ENCODE measurements at regions not wholly inside any gene's neighbourhood (a gene's known extent, or its start where the extent isn't known, plus 50 kb on each side); places are given as distances from the start of the nearest gene placed in this dataset.

GRCh38 chr5:12999667-13000066 is 944.8 kb downstream of the DNAH5 start:
- Mint-ChIP-seq H3K4me3 (no peak overlapping the region), H3K4me1 (no peaks in the 10 kb centered on the region), H3K36me3 (no peaks in the 10 kb centered on the region), H3K27ac (no peak overlapping the region), H3K9me3 (peaks cover 4 to 28% (median 24%) of the 10 kb centered on the region in 3 donors), H3K27me3 (no peaks in the 10 kb centered on the region)
- no peaks in the 10 kb centered on the region for H3K27me3 ChIP-seq (replicated peaks in 1 of 2; ENCODE audit: control insufficient read depth in 2 of 2, extremely low read depth in 1 of 2, insufficient read depth in 2 of 2, low read length in 1 of 2)
- no peak for ATAC-seq (replicated peaks in 1 of 4)
- WGBS (ENCODE audit: insufficient coverage): 89% methylated on average over 5 of the region's 5 CpGs
- H3K4me3 ChIP-seq (ENCODE audit: control insufficient read depth in 1 of 2, extremely low read depth in 1 of 2, low read length in 1 of 2): no peak overlapping the region
- no peaks in the 10 kb centered on the region for H3K36me3 ChIP-seq (ENCODE audit: control insufficient read depth in 2 of 2, extremely low read depth in 1 of 2, insufficient read depth in 1 of 2, low read length in 1 of 2)
- CTCF ChIA-PET: no interaction called here
- no peak for DNase-seq
- no peaks in the 10 kb centered on the region for H3K4me1 ChIP-seq (ENCODE audit: control insufficient read depth in 1 of 2, extremely low read depth in 1 of 2, insufficient read depth in 2 of 2, low read length in 2 of 2)
- H3K27ac ChIP-seq (ENCODE audit: low read length): no peak overlapping the region
- H3K9me3 ChIP-seq: no peaks in the 10 kb centered on the region
- POLR2A ChIA-PET: no interaction called here

- Histone ChIP-seq H3K27ac (ENCODE audit: low read length) (no peak overlapping the region), H3K9me3 (no peaks in the 10 kb centered on the region), H3K4me1 (ENCODE audit: control insufficient read depth in 1 of 2, extremely low read depth in 1 of 2, insufficient read depth in 2 of 2, low read length in 2 of 2) (no peaks in the 10 kb centered on the region), H3K27me3 (replicated peaks in 1 of 2; ENCODE audit: control insufficient read depth in 2 of 2, extremely low read depth in 1 of 2, insufficient read depth in 2 of 2, low read length in 1 of 2) (no peaks in the 10 kb centered on the region), H3K4me3 (ENCODE audit: control insufficient read depth in 1 of 2, extremely low read depth in 1 of 2, low read length in 1 of 2) (no peak overlapping the region), H3K36me3 (ENCODE audit: control insufficient read depth in 2 of 2, extremely low read depth in 1 of 2, insufficient read depth in 1 of 2, low read length in 1 of 2) (no peaks in the 10 kb centered on the region)
- H3K4me1 Mint-ChIP-seq: no peaks in the 10 kb centered on the region
- ChIA-PET CTCF (no interaction called here), POLR2A (no interaction called here)
- no peak overlapping the region for H3K27ac Mint-ChIP-seq
- H3K36me3 Mint-ChIP-seq: no peaks in the 10 kb centered on the region
- no peak for ATAC-seq (replicated peaks in 1 of 4)
- WGBS (ENCODE audit: insufficient coverage): 71% methylated on average over 2 of the region's 4 CpGs
- H3K9me3 Mint-ChIP-seq: peaks cover 16 to 26% (median 22%) of the 10 kb centered on the region in 3 donors
- H3K4me3 Mint-ChIP-seq: no peak overlapping the region
- DNase-seq: no peak
- H3K27me3 Mint-ChIP-seq: no peaks in the 10 kb centered on the region
Observed at GRCh38 chr5:12985142-12985541, 959.3 kb downstream of the DNAH5 start.

GRCh38 chr5:12974856-12975255 is 969.6 kb downstream of the DNAH5 start:
- WGBS (ENCODE audit: insufficient coverage): 20% methylated on average over 1 of the region's 3 CpGs
- H3K36me3 Mint-ChIP-seq: no peaks in the 10 kb centered on the region
- CTCF ChIA-PET: no interaction called here
- no peak overlapping the region for H3K4me3 Mint-ChIP-seq
- no peak overlapping the region for H3K27ac Mint-ChIP-seq
- Histone ChIP-seq H3K27me3 (replicated peaks in 1 of 2; ENCODE audit: control insufficient read depth in 2 of 2, extremely low read depth in 1 of 2, insufficient read depth in 2 of 2, low read length in 1 of 2) (no peaks in the 10 kb centered on the region), H3K9me3 (peaks cover 2% of the 10 kb centered on the region), H3K4me3 (ENCODE audit: control insufficient read depth in 1 of 2, extremely low read depth in 1 of 2, low read length in 1 of 2) (no peak overlapping the region), H3K4me1 (ENCODE audit: control insufficient read depth in 1 of 2, extremely low read depth in 1 of 2, insufficient read depth in 2 of 2, low read length in 2 of 2) (no peaks in the 10 kb centered on the region), H3K36me3 (ENCODE audit: control insufficient read depth in 2 of 2, extremely low read depth in 1 of 2, insufficient read depth in 1 of 2, low read length in 1 of 2) (no peaks in the 10 kb centered on the region), H3K27ac (ENCODE audit: low read length) (no peak overlapping the region)
- H3K9me3 Mint-ChIP-seq: peaks cover 9 to 20% (median 11%) of the 10 kb centered on the region in 3 donors
- H3K27me3 Mint-ChIP-seq: no peaks in the 10 kb centered on the region
- no peaks in the 10 kb centered on the region for H3K4me1 Mint-ChIP-seq
- ATAC-seq (replicated peaks in 1 of 4) (no peak), DNase-seq (no peak)
- POLR2A ChIA-PET: no interaction called here

GRCh38 chr5:12965804-12966203 is 978.7 kb downstream of the DNAH5 start:
- no peaks in the 10 kb centered on the region for H3K27me3 ChIP-seq (replicated peaks in 1 of 2; ENCODE audit: control insufficient read depth in 2 of 2, extremely low read depth in 1 of 2, insufficient read depth in 2 of 2, low read length in 1 of 2)
- no peak overlapping the region for H3K4me3 Mint-ChIP-seq
- peaks cover 7 to 19% (median 9%) of the 10 kb centered on the region in 3 donors for H3K9me3 Mint-ChIP-seq
- no peak for ATAC-seq (replicated peaks in 1 of 4)
- no peaks in the 10 kb centered on the region for H3K4me1 Mint-ChIP-seq
- H3K9me3 ChIP-seq: no peaks in the 10 kb centered on the region
- no peaks in the 10 kb centered on the region for H3K4me1 ChIP-seq (ENCODE audit: control insufficient read depth in 1 of 2, extremely low read depth in 1 of 2, insufficient read depth in 2 of 2, low read length in 2 of 2)
- no CpG with 5 or more reads among the region's 4 CpGs for WGBS (ENCODE audit: insufficient coverage)
- ChIA-PET CTCF (no interaction called here), POLR2A (no interaction called here)
- no peak overlapping the region for H3K4me3 ChIP-seq (ENCODE audit: control insufficient read depth in 1 of 2, extremely low read depth in 1 of 2, low read length in 1 of 2)
- H3K27ac ChIP-seq (ENCODE audit: low read length): no peak overlapping the region
- no peaks in the 10 kb centered on the region for H3K36me3 Mint-ChIP-seq
- H3K36me3 ChIP-seq (ENCODE audit: control insufficient read depth in 2 of 2, extremely low read depth in 1 of 2, insufficient read depth in 1 of 2, low read length in 1 of 2): no peaks in the 10 kb centered on the region
- no peak for DNase-seq
- H3K27me3 Mint-ChIP-seq: no peaks in the 10 kb centered on the region
- no peak overlapping the region for H3K27ac Mint-ChIP-seq

- H3K9me3 Mint-ChIP-seq: peaks cover 8 to 12% (median 10%) of the 10 kb centered on the region in 3 donors
- H3K36me3 Mint-ChIP-seq: no peaks in the 10 kb centered on the region
- H3K27me3 ChIP-seq (replicated peaks in 1 of 2; ENCODE audit: control insufficient read depth in 2 of 2, extremely low read depth in 1 of 2, insufficient read depth in 2 of 2, low read length in 1 of 2): no peaks in the 10 kb centered on the region
- H3K9me3 ChIP-seq: no peaks in the 10 kb centered on the region
- no peak overlapping the region for H3K27ac ChIP-seq (ENCODE audit: low read length)
- 100% methylated on average over 1 of the region's 1 CpG for WGBS (ENCODE audit: insufficient coverage)
- ChIA-PET CTCF (no interaction called here), POLR2A (no interaction called here)
- H3K4me1 Mint-ChIP-seq: no peaks in the 10 kb centered on the region
- H3K27ac Mint-ChIP-seq: no peak overlapping the region
- DNase-seq (no peak), ATAC-seq (replicated peaks in 1 of 4) (no peak)
- H3K4me3 Mint-ChIP-seq: no peak overlapping the region
- no peaks in the 10 kb centered on the region for H3K4me1 ChIP-seq (ENCODE audit: control insufficient read depth in 1 of 2, extremely low read depth in 1 of 2, insufficient read depth in 2 of 2, low read length in 2 of 2)
- no peaks in the 10 kb centered on the region for H3K36me3 ChIP-seq (ENCODE audit: control insufficient read depth in 2 of 2, extremely low read depth in 1 of 2, insufficient read depth in 1 of 2, low read length in 1 of 2)
- no peaks in the 10 kb centered on the region for H3K27me3 Mint-ChIP-seq
- no peak overlapping the region for H3K4me3 ChIP-seq (ENCODE audit: control insufficient read depth in 1 of 2, extremely low read depth in 1 of 2, low read length in 1 of 2)
Observed at GRCh38 chr5:12959713-12960112, 984.8 kb downstream of the DNAH5 start.

GRCh38 chr5:12952409-12952808 is 992.1 kb downstream of the DNAH5 start:
- H3K9me3 Mint-ChIP-seq: peaks cover 9 to 26% (median 9%) of the 10 kb centered on the region in 3 donors
- WGBS (ENCODE audit: insufficient coverage): no CpG with 5 or more reads among the region's 2 CpGs

GRCh38 chr5:12951846-12952245 is 992.6 kb downstream of the DNAH5 start:
- Mint-ChIP-seq H3K27me3 (no peaks in the 10 kb centered on the region), H3K4me3 (no peak overlapping the region), H3K36me3 (no peaks in the 10 kb centered on the region), H3K9me3 (peaks cover 6 to 26% (median 9%) of the 10 kb centered on the region in 3 donors), H3K4me1 (no peaks in the 10 kb centered on the region), H3K27ac (no peak overlapping the region)
- ATAC-seq (replicated peaks in 1 of 4) (no peak), DNase-seq (no peak)
- no CpG with 5 or more reads among the region's 3 CpGs for WGBS (ENCODE audit: insufficient coverage)
- no peaks in the 10 kb centered on the region for H3K27me3 ChIP-seq (replicated peaks in 1 of 2; ENCODE audit: control insufficient read depth in 2 of 2, extremely low read depth in 1 of 2, insufficient read depth in 2 of 2, low read length in 1 of 2)
- no peaks in the 10 kb centered on the region for H3K4me1 ChIP-seq (ENCODE audit: control insufficient read depth in 1 of 2, extremely low read depth in 1 of 2, insufficient read depth in 2 of 2, low read length in 2 of 2)
- no peak overlapping the region for H3K4me3 ChIP-seq (ENCODE audit: control insufficient read depth in 1 of 2, extremely low read depth in 1 of 2, low read length in 1 of 2)
- POLR2A ChIA-PET: no interaction called here
- no peaks in the 10 kb centered on the region for H3K36me3 ChIP-seq (ENCODE audit: control insufficient read depth in 2 of 2, extremely low read depth in 1 of 2, insufficient read depth in 1 of 2, low read length in 1 of 2)
- no peak overlapping the region for H3K27ac ChIP-seq (ENCODE audit: low read length)
- CTCF ChIA-PET: no interaction called here
- H3K9me3 ChIP-seq: no peaks in the 10 kb centered on the region

More at GRCh38 chr5:12952409-12952808, 992.1 kb downstream of the DNAH5 start:
- DNase-seq (no peak), ATAC-seq (replicated peaks in 1 of 4) (no peak)
- Histone ChIP-seq H3K4me3 (ENCODE audit: control insufficient read depth in 1 of 2, extremely low read depth in 1 of 2, low read length in 1 of 2) (no peak overlapping the region), H3K27ac (ENCODE audit: low read length) (no peak overlapping the region), H3K9me3 (no peaks in the 10 kb centered on the region), H3K36me3 (ENCODE audit: control insufficient read depth in 2 of 2, extremely low read depth in 1 of 2, insufficient read depth in 1 of 2, low read length in 1 of 2) (no peaks in the 10 kb centered on the region), H3K27me3 (replicated peaks in 1 of 2; ENCODE audit: control insufficient read depth in 2 of 2, extremely low read depth in 1 of 2, insufficient read depth in 2 of 2, low read length in 1 of 2) (no peaks in the 10 kb centered on the region), H3K4me1 (ENCODE audit: control insufficient read depth in 1 of 2, extremely low read depth in 1 of 2, insufficient read depth in 2 of 2, low read length in 2 of 2) (no peaks in the 10 kb centered on the region)
- H3K27me3 Mint-ChIP-seq: no peaks in the 10 kb centered on the region
- H3K4me1 Mint-ChIP-seq: no peaks in the 10 kb centered on the region
- H3K36me3 Mint-ChIP-seq: no peaks in the 10 kb centered on the region
- CTCF ChIA-PET: no interaction called here
- no peak overlapping the region for H3K27ac Mint-ChIP-seq
- no peak overlapping the region for H3K4me3 Mint-ChIP-seq
- POLR2A ChIA-PET: no interaction called here
